Glomerular visceral epithelial cell (primary cell): ENCODE measurements at regions not wholly inside any gene's neighbourhood (a gene's known extent, or its start where the extent isn't known, plus 50 kb on each side); places are given as distances from the start of the nearest gene placed in this dataset.
"Not testable (repeated sequence)": the region's sequence is repeated elsewhere in the genome, so short reads cannot be mapped to it uniquely, and the experiment has no call there.

Experiments
- DNase-seq: peaks from one replicate; pipeline ENCODE4 v3.0.0-alpha.2; 2016; ENCODE audit errors: extremely low spot score

DNA sequence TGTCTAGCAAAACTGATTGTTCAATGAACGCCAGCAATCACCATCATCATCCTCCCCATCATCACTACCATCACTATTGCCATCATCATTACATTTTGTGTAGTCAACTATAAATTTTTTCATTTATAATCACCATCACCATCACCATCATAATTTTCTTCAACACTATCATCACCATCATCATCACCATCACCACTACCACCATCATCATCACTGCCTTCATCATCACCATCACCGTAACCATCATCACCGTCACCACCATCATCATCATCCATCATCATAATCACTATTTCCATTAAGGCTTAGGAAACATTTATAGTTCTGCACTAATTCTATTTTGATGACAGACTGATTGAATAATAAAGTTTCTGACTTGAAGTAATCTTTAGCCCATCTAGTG lies 434.8 kb upstream of the TMEM132C start:
- DNase-seq = no peak

DNA sequence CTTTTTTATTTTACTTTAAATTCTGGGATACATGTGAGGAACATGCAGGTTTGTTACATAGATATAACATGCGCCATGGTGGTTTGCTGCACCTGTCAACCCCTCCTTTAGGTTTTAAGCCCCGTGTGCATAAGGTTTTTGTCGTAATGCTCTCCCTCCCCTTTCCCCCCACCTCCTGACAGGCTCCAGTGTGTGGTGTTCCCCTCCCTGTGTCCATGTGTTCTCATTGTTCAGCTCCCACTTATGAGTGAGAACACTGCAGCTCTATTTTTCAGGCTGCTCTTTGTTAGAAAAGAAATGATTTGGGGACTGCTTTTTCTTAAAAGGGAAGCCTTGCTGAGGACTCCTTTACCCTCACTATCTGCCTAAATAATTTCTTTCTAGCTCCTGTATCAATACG lies 430.2 kb upstream of the TMEM132C start:
- DNase-seq = not testable (repeated sequence)

DNA sequence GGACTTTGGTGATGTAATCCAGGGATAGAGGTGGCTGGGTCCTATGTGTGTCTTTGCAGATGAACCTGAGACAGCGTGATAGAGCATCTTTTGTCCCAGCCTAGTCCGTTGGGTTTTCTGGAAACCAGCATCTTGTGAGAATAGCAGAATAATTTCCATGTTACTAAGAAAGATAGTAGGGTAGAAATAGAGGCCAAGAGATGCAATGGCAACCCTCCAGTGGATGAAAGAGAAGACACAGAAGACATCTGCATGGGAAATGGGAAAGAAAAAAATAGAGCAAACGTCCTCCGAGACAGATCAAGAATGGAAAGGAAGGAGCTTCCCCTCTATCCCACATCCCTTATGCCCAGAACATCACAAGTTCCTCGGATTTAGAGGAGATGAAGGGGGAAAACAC lies 409.3 kb upstream of the TMEM132C start:
- DNase-seq = no peak

DNA sequence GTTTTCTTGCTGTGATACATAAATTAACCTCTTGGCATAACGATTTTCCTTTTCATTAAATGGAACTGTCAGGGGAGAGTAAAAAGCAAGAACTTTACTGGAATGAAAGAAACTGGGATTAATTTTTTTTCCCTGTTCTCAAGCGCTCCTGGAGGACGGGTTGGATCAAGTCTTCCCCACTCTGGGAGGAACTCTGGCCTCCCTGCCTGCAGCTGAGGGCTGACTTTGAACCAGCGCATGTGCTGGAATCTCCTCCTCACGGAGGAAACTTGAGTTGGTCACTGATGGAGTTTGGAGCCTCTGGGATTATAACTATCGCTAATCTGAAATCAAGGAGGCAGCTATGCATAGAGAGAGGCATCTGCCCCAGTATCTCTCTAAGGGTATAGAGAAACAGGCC lies 406.4 kb upstream of the TMEM132C start:
- no peak for DNase-seq

DNA sequence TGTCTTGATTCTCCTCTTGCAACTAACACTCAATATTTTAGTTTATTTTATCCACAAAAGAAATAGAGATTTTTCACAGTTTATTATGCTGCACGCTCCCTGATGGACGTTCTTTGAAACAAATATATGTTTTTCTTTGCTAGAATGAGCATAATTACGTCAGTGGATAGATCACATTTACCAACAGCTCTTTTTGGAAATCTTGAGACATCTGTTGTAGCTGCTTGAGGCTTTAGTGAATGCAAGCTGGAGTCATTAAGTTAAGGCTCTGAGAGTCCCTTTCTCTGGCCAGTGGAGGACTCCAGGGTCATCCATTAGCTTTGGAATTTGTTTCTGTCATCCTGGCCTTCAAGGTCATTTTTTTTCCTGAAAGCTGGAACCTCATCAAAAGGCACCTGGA lies 405.6 kb upstream of the TMEM132C start:
- DNase-seq = no peak

DNA sequence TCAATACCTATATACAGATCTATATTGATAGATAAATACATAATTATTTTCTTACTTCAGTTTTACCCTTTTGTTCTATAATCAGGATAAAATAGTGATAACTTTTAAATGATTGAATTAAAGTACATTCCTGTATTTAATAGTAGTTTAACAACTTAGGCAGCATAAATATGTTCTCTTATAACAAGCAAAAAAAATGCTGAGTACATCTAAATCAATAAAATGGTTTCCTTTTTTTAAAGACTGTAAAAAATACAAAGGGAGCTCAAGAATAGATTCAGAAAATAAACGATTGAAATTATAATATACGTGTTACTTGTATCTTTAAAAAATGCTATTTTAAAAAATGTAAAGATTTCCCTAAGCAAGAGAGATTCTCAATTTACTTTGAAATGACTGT lies 393.7 kb upstream of the TMEM132C start:
- DNase-seq = no peak

DNA sequence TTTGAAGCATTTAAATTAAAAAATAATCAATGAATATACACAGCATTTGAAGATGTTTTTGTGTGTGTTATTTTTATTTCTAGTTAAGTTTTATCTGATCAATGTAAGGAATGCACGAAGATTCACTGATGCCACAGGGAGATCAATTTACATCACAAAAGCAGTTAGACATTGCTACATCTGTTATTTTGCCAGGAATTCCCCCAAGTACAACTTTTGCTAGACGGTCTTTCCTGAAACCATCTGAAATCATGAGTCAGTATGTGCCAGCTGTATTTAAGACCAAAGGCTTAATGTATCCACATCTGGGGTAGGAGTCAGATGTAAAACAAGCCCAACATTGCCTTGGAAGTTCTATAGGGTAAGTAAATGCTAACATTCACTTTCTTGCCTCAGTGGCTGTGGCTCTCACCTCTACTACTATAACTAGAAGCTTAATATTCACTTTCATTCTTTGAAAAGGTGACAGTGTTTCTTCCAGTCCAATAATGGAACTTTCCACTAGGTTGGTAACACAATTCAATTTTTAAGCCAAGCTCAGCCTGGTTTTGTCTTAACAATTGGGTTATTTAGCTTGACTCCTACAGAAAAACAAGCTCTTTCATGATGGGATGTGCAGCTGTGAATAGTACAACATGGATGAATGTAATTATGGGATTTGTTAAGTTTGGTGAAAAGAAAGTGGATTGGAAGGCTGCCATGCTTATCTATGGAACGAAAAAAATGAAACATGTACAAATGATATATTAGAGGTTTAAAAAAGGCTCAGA lies 385.4 kb upstream of the TMEM132C start:
- DNase-seq = no peak

DNA sequence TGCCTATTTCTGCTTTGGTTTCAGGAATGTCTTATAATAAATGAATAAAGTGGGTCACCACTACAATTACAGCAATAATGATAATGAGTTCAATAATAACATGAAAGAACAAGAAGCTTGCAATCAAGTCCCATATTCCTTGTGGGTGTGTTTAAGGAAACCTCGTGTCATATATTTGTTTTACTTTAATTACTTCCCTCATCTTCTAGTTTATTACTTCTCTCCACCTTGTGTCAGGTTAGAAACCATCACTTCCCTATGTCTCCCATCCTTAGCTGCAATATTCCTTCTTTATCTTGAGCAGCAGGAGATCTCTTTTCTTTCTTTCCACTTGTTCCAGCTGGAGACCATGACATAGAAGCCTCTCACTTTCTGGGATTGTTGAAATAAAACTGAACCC lies 384.0 kb upstream of the TMEM132C start:
- no peak for DNase-seq

DNA sequence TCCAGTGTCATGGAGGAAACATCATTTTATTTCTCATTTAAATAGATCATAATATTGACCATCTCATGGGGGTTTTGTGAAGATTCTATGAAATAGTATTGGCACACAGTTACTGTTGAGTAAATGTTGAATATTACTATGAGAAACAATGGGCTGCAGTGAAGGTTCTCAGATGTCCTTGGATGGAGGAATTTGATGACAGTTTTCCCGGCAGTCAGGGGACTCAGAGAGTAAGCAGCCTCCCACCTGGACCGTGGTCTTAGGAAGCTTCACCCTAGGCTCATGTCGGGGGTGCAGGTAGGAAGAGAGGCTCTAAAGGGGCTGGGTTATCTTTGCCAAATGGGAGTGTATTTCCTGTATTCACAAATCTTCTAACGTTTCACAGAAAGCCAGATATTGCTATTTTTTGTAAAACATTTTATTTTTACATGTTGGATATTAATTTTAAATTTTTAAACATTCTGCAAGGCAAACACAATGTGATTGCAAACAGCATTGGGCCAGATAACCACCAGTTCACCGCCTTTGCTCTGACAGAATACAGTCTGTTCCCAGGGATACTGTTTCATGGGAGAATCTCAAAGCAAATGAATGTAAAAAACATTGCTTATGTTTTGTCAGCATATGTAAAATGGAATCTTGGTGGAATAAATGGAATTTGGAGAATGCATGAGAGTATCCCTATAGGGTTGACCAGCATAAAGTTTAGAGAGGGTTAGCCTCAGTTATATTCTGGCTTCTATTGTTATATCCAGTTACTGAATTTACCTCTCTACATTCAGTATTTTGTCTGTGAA lies 380.8 kb upstream of the TMEM132C start:
- no peak for DNase-seq

DNA sequence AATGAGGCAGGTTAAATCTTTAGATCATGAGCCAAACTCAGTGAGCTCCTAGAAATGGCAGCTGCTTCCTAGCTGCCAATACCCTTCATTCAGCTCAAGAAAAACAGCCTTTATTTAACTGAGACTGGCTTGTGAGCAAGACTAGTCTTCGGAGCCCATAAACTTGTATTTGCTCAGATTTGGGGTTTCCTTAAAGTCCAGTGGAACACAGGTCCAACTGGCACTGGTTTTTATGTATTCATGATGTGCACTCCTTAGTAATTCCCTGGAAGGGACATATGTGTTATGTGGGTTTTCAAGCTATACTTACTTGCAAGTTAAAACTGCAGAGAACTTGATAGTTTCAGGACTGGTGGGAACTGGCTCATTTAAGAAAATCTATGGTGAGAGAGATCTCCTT lies 380.1 kb upstream of the TMEM132C start:
- DNase-seq = no peak

DNA sequence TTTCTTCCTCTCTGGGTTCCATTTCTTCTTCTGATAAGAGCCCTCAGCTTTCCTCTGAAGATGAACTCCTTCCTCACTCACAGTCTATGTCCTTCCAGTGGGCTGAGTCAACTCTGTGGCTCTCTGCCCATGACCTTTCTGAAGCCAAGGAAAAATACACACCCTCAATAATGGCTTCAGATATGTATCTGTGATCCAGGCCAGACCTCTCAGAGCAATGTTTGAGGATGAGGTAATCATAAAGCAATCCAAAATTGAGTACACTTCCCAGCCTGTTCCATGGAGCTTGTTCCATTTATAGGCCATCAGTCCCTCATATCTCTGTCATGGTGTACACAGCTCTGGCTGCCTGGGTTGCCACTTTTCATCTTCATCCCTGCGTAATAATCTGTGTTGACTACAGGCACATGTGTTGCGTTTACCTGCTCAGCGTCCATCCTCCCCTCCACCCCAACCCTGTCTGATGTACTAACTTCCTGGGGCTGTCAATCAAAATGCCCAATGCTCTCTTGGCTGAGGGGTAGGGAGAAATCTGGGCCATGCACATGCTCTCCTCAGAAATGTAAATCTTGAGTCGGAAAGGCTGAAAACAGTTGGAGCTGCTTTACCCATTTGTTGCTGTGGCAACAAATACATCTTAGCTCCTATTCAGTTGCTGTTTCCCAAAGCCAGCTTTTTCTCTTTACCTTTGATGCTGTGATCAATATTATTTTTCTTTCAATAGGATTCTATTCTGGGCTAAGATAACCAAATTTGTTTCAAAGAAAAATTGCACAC lies 377.8 kb upstream of the TMEM132C start:
- DNase-seq = no peak

DNA sequence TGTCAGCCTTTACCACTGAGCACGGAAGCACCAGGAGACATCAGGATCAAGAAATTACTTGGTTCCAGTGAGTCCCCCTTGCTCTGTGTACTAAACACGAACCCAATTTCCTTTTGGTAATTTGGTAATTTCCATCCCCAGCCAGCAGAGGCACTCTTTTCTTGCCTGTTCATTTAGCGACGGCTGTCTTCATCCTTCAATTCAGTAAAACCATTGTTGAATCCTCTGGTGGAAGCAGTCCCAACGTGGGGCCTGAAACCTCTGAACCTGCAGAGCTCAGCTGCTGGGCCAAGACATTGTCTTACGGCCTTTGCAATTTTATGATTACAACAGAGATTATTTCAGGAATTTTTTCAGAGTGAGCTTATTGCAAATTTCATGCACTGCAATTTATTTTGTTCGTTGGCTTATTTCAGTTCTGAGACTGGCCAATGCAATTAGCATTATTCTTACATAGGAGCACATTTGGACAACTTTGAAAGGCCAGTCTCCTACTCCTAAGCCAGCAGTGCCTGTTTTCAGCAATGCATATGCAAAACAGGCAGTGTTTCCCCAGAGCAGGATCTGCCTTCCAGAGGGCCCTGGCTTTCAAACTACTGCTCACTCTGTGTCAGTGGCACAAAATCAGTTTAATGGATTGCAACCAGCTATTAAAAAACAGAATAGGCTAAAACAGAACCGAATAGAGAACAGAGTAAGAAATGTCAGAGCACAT lies 372.9 kb upstream of the TMEM132C start:
- no peak for DNase-seq

DNA sequence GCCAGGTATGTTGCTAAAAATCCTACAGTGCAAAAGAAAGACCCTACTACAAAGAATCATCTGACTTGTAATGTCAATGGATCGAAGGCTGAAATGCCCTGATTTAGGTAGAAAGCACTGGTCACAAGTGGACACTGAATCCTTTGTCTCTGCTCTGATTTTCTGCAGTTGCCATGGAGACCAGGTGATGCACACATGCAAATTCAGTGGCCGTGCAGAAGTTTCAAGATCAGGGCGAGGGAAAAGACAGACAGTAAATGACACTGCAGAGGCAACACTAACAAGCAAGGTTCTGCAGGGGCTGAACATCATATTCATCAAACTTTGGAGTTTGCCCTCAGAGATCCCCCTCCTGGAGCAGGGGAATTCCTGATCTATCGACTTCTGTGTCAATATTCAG lies 370.3 kb upstream of the TMEM132C start:
- DNase-seq = no peak

DNA sequence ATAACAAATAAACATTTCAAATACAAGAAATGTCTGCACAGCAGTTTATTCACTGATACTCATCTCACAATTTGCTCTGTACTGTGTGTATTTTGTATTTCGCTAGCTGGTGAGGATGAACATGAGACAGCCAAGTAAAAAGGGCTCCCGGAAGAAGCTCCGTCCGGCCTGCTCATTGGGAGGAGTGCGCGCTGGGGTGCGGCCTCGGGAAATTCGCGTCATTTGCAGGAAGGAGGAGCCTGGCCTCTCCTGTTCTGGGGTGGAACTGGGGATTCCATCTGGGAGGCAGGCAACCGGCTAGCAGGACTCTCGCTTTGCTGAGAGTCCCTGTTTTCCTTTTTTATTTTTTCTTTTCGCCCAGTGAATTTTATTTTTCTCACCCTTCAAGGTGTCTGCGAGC lies 368.4 kb upstream of the TMEM132C start:
- no peak for DNase-seq

DNA sequence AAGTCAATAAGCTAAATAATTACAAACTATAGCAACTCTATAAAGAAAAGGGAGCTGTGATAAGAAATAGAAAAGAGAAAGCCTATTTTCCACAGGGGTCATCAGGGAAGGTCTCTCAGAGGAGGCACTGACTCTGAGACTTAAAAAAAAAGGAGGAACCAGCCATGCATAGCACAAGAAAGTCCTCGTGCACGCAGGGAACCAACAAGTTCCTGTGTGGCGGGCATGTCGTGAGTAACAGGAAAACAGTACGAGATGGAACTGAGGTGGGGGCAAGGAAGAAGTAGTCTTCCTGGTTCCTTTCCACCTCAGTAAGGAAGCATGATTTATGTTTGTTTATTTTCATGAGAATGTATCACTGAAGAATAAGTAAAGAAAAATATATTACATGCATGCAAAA lies 367.0 kb upstream of the TMEM132C start:
- no peak for DNase-seq

DNA sequence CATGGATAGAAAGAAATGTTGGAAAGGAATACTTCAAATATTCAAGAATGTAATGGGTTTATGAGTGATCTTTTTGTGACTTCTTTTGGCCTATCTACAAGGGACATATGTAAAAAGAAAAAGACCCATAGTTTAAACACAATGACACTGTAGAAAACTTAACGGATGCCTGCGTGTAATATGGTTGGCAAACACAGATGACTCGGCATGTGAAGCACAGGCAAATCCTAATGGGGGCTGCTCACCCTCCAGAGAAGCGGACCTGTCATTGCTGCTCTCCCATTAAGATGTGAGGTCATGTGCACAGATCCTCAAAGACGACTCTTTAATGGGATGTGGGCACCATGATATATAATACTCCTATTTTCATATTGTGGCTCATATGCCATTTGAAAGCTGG lies 366.6 kb upstream of the TMEM132C start:
- DNase-seq = no peak

DNA sequence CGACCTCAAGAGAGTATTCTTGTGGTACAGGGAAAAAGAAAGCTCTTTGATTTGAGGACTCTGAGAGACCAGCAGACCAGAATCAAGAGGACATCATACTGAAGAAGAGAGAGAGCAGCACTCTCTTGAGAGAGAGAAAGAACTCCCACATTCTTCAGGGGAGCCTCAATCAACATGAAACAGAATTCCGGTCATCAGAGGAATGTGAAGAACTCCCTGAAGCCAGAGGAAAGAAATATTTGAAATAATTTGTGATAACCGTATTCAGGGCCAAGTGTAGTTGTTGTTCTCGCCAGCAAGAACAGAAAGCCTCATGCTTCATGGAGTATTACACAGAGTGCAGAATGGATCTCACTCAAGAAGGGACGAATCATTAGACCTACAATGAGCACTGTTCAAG lies 363.8 kb upstream of the TMEM132C start:
- no peak for DNase-seq

DNA sequence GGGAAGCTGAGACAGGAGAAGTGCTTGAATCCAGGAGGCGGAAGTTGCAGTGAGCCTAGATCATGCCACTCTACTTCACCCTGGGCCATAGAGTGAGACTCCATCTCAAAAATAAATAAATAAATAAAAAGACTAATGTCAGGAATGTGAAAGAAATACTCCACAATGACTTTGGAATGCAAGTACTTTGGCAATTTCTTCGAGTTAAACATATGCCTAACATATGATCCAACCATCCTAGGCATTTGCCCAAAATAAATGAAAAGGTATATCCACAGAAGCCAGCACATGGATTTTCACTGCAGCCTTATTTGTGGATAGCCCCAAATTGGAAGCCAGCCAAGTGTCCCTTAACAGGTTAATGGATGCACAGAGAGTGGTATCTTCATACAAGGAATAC lies 357.9 kb upstream of the TMEM132C start:
- no peak for DNase-seq

DNA sequence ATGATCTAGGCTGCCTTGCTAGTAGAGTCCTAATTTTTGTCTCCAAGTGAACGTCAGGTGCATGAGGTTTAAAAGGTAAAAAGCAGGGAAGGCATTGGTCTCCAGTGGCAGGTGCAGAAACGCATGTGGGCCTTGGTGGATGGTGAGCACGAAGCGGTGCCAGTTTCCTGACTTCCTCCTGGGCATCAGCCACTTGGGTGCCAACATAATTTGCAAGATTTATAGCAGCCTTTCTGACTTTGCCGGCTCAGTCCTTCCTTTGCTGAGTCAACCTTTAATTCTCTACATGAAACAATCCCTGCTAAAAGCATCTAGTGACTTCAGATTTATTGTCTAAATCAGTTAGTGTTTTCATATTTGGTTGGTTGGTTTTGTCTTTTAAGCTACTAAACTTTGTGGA lies 355.7 kb upstream of the TMEM132C start:
- DNase-seq = no peak

DNA sequence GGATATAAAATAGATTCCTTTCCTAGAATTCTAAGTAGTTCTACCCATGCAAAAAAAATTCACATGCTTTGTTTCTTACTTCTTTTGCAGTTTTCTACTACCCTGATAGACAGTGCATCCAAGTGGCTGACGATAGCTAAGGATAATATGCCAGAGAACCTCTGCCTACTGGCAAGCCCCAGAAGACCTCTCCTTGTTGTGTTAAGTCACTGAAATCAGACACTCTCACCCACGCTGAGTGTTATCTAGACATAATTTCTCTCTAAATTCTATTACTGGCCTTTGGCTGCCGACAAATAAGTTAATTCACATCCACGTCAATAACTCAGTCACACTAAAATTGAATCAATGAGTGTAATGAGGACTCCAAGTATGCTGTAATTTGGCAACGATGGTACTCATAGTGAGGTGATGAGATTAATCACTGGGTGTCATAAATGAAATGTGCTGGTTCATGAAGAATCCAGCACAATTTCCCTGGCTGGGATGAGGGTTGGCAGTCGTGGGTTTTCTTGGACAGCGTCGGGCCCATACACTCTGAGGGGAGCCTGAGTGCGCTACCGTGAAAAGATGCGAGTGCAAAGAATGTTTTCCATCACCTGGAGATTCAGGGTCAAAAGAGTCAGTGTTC lies 354.8 kb upstream of the TMEM132C start:
- DNase-seq = no peak

DNA sequence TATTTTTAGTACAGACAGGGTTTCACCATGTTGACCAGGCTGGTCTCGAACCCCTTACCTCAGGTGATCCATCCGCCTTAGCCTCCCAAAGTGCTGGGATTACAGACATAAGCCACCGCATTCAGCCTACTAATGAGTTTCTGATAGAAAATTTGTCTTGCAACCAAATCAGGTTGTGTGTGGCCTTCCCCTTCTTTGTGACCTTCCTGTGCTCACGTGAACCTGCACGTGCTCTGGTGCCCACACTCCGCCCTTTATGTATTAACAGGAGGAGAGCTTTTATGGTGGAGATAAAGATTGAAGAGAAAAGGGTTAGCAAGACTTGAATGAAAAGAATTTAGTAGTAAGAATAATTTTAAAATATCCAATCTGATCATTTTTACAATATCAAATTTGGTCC lies 343.5 kb upstream of the TMEM132C start:
- DNase-seq = no peak

DNA sequence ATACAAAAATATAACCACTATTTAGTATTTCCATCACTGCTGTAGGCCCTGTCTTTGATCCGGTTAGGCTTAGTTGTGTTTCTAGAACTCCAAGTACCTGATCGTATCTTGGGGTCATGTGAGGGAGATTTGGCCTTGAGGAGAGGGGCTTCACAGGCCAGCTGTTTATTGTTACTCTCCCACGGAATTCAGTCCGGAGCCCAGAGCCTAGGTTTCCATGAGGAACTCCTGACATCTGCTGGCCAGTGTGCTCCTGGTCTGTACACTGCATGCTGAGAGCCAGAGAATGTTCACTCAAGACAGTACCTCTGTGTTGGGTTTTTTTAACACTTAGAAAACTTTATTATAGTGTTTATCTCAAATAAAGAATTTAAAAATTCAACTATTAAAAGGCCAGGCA lies 341.0 kb upstream of the TMEM132C start:
- DNase-seq = no peak
